Lung (tissue), 11 donors: ENCODE measurements at regions not wholly inside any gene's neighbourhood (a gene's known extent, or its start where the extent isn't known, plus 50 kb on each side); places are given as distances from the start of the nearest gene placed in this dataset.

ENCODE experiments used
- ATAC-seq: fragments of 200-7000 bp; cut with Tn5 transposase; one replicate; pipeline ENCODE4 v1.9.1; 2020; ENCODE audit warnings: moderate number of reproducible peaks; ENCODE audit not compliant: insufficient read depth, low FRiP score
- DNase-seq, 3 donors: peaks; one replicate each; pipeline ENCODE4 v3.0.0-alpha.2; 2013 to 2017
- H3K27ac ChIP-seq, 2 donors: one replicate each; pipeline ENCODE4 v1.5.1; 2013; ENCODE audit warnings: mild to moderate bottlenecking in 2 of 2, moderate library complexity in 2 of 2, control low read depth in 1 of 2, inconsistent platforms in 1 of 2, low read depth in 1 of 2, low read length in 1 of 2
- H3K27me3 ChIP-seq, 3 donors: one replicate each; pipeline ENCODE4 v1.5.1; 2013; ENCODE audit warnings: low read length in 2 of 3; ENCODE audit not compliant: control insufficient read depth in 3 of 3, insufficient read depth in 3 of 3
- H3K36me3 ChIP-seq, 4 donors: one replicate each; pipeline ENCODE4 v1.5.1; 2013; ENCODE audit warnings: low read length in 4 of 4, mild to moderate bottlenecking in 1 of 4, moderate library complexity in 1 of 4; ENCODE audit not compliant: control insufficient read depth in 4 of 4, insufficient read depth in 4 of 4
- H3K4me1 ChIP-seq, 5 donors: one replicate each; pipeline ENCODE4 v1.5.1; 2013; ENCODE audit warnings: low read length in 5 of 5, mild to moderate bottlenecking in 2 of 5, moderate library complexity in 1 of 5; ENCODE audit not compliant: control insufficient read depth in 5 of 5, insufficient read depth in 5 of 5
- H3K4me3 ChIP-seq: one replicate; pipeline ENCODE4 v1.5.1; 2013; ENCODE audit warnings: mild to moderate bottlenecking, control low read depth, moderate library complexity
- H3K9ac ChIP-seq, 2 donors: one replicate each; pipeline ENCODE4 v1.5.1; 2013; ENCODE audit warnings: low read length in 2 of 2, control low read depth in 1 of 2; ENCODE audit not compliant: insufficient read depth in 1 of 2
- H3K9me3 ChIP-seq, 4 donors: one replicate each; pipeline ENCODE4 v1.5.1; 2013; ENCODE audit warnings: low read length in 3 of 4, mild to moderate bottlenecking in 1 of 4, moderate library complexity in 1 of 4; ENCODE audit not compliant: control insufficient read depth in 4 of 4, insufficient read depth in 3 of 4
- WGBS, 2 donors: extraction: QIAGEN DNeasy Blood & Tissue Kit; methylation state at CpG; one replicate each; pipeline ENCODE4 v1.1.7; 2013; 5-methylcytosine and 5-hydroxymethylcytosine counted together
- TF ChIP-seq, protein P1 (sequence below): IDR thresholded peaks from 2 replicates; pipeline ENCODE4 v1.5.1; 2012; ENCODE audit warnings: mild to moderate bottlenecking; ENCODE audit errors: control extremely low read depth, extremely low read depth
- donor health status: control.
- donor health status: control.
- donor health status: Bipolar disorder and iron deficiency.
- donor health status: healthy.
- donor health status: DM: yes; HTN: yes; CAD: no.

DNA sequence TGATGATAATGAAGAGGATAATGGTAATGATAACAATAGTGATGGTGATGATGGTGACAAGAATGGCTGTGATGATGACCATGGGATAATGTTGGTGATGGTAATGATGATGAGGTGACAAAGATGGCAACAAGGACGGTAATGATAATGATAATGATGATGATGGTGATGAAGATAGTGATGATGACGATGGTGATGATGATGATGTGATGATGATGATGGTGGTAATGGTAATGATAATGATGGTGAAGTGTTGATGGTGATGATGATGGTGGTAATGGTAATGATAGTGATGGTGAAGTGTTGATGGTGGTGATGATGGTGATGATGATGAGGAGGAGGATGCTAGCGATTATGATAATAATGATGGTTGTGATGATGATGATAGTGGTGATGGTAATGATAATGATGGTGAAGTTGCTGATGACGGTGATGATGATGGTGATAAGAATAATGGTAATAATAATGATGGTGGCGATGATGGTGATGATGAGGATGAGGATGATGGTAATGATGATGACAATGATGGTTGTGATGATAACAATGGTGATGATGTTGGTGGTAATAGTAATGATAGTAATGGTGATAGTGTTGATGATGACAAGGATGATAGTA lies 54.7 kb upstream of the OPCML start:
- H3K36me3 ChIP-seq: no peaks in the 10 kb centered on the region
- no peak for ATAC-seq
- no peak overlapping the region for H3K9ac ChIP-seq
- no peak overlapping the region for H3K27ac ChIP-seq
- no peaks in the 10 kb centered on the region for H3K27me3 ChIP-seq
- no peak for DNase-seq
- H3K4me1 ChIP-seq: no peaks in the 10 kb centered on the region
- WGBS, 2 donors: 89 to 92% methylated on average over 5 of the region's 5 CpGs
- H3K4me3 ChIP-seq: no peak overlapping the region
- peaks cover 0 to 4% (median 0%) of the 10 kb centered on the region in 4 donors for H3K9me3 ChIP-seq
- TF ChIP-seq, protein P1, sequence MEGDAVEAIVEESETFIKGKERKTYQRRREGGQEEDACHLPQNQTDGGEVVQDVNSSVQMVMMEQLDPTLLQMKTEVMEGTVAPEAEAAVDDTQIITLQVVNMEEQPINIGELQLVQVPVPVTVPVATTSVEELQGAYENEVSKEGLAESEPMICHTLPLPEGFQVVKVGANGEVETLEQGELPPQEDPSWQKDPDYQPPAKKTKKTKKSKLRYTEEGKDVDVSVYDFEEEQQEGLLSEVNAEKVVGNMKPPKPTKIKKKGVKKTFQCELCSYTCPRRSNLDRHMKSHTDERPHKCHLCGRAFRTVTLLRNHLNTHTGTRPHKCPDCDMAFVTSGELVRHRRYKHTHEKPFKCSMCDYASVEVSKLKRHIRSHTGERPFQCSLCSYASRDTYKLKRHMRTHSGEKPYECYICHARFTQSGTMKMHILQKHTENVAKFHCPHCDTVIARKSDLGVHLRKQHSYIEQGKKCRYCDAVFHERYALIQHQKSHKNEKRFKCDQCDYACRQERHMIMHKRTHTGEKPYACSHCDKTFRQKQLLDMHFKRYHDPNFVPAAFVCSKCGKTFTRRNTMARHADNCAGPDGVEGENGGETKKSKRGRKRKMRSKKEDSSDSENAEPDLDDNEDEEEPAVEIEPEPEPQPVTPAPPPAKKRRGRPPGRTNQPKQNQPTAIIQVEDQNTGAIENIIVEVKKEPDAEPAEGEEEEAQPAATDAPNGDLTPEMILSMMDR: no peak

DNA sequence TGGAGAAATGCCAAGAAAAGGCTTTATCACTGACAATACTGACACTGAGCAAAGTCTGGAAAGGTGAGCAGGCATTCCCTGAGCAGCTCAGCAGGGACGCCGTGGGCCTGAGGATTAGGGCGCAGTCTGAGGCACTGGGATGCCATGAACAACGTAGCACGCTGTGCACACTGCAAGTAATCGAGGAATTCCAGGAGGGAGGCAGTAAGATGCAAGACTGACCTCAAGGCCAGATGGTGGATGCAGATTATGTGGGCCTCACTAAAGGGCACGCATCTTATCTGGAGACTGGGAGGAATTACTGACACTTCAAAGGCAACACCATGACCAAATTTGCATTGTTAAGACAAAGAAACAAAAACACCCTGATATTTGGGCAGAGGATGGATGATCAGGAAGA lies 50.4 kb upstream of the OPCML start:
- WGBS, 2 donors: 61 to 64% methylated on average over 7 of the region's 7 CpGs
- H3K27me3 ChIP-seq: no peaks in the 10 kb centered on the region
- DNase-seq: no peak
- H3K4me1 ChIP-seq: peaks cover 0 to 9% (median 0%) of the 10 kb centered on the region in 5 donors
- TF ChIP-seq, protein P1: no peak
- H3K27ac ChIP-seq: no peak overlapping the region
- no peak overlapping the region for H3K9ac ChIP-seq
- no peak overlapping the region for H3K4me3 ChIP-seq
- H3K36me3 ChIP-seq: no peaks in the 10 kb centered on the region
- peaks cover 0 to 4% (median 1%) of the 10 kb centered on the region in 4 donors for H3K9me3 ChIP-seq
- no peak for ATAC-seq

DNA sequence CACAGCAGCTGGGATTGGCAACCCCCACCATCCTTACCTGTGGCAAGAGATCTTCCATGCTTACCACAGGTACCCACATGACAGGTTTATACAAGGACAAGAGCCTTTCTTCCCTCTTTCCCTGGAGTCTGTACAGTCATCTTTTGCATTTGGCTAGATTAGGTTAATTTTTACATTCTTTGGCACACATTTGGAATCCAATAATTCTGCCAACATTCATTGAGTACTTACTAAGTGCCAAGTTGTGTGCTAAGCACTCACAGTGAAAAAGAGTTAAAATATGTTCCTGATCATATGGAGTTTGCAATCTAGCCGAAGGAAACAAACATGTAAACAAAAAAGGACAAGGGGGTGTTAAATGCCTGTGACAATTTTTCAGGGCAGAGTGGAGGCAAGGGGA lies 50.0 kb upstream of the OPCML start:
- WGBS, 2 donors: 49 to 53% methylated on average over 1 of the region's 1 CpG
- H3K36me3 ChIP-seq: no peaks in the 10 kb centered on the region
- no peak for DNase-seq
- peaks cover 0 to 4% (median 1%) of the 10 kb centered on the region in 4 donors for H3K9me3 ChIP-seq
- H3K4me1 ChIP-seq: peaks cover 0 to 9% (median 0%) of the 10 kb centered on the region in 5 donors
- H3K9ac ChIP-seq: no peak overlapping the region
- TF ChIP-seq, protein P1: no peak
- H3K4me3 ChIP-seq: no peak overlapping the region
- ATAC-seq: no peak
- no peaks in the 10 kb centered on the region for H3K27me3 ChIP-seq
- H3K27ac ChIP-seq: no peak overlapping the region
